H1 (cell line): ENCODE measurements at regions not wholly inside any gene's neighbourhood (a gene's known extent, or its start where the extent isn't known, plus 50 kb on each side); places are given as distances from the start of the nearest gene placed in this dataset.

ENCODE experiments used
- CTCF ChIA-PET: fragments of 300-600 bp; sonication (Branson Sonifier 250); formaldehyde crosslinking; loops from one replicate; lab custom pipeline; 2021; ENCODE audit not compliant: partially characterized antibody; lab: Charles Lee
- POLR2A ChIA-PET: fragments of 300-600 bp; sonication (Branson Sonifier 250); formaldehyde crosslinking; loops from one replicate; lab custom pipeline; 2021; ENCODE audit warnings: inconsistent platforms; ENCODE audit not compliant: partially characterized antibody; lab: Charles Lee
- DNase-seq, 2 experiments: peaks; one replicate each; pipeline versions ENCODE4 v3.0.0 to v3.0.0-alpha.2; 2010 to 2022; ENCODE audit warnings: low spot score in 2 of 2, low read depth in 1 of 2, mixed read lengths in 1 of 2
- FAIRE-seq: peaks from 2 replicates; lab custom pipeline; 2011; peaks lifted over from hg19 to GRCh38; lab: Jason Lieb, UNC
- H2AFZ ChIP-seq: 2 replicates; pipeline ENCODE4 v1.8.1; 2012; ENCODE audit warnings: low read length, inconsistent platforms
- H2AK5ac ChIP-seq: 2 replicates; pipeline ENCODE4 v1.6.1; 2013; ENCODE audit warnings: low read depth, low read length
- H2BK120ac ChIP-seq: replicated peaks from 2 replicates; pipeline ENCODE3; 2013; ENCODE audit warnings: low read depth, low read length, inconsistent platforms
- H2BK12ac ChIP-seq: 2 replicates; pipeline ENCODE4 v1.6.1; 2013; ENCODE audit warnings: low read depth, low read length
- H2BK15ac ChIP-seq: 2 replicates; pipeline ENCODE4 v1.6.1; 2013; ENCODE audit warnings: low read length
- H2BK20ac ChIP-seq: 2 replicates; pipeline ENCODE4 v1.6.1; 2013; ENCODE audit warnings: low read length
- H2BK5ac ChIP-seq: 2 replicates; pipeline ENCODE4 v1.6.1; 2013; ENCODE audit warnings: low read depth, low read length
- H3K14ac ChIP-seq: 2 replicates; pipeline ENCODE4 v1.6.1; 2013; ENCODE audit warnings: inconsistent platforms; ENCODE audit not compliant: insufficient read length
- H3K18ac ChIP-seq: 2 replicates; pipeline ENCODE4 v1.6.1; 2013; ENCODE audit warnings: low read length; ENCODE audit errors: extremely low read depth
- H3K23ac ChIP-seq: 2 replicates; pipeline ENCODE4 v1.6.1; 2013; ENCODE audit warnings: inconsistent platforms; ENCODE audit not compliant: insufficient read length
- H3K23me2 ChIP-seq: 2 replicates; pipeline ENCODE4 v1.6.1; 2013; ENCODE audit warnings: low read depth, low read length
- H3K27ac ChIP-seq: 2 replicates; pipeline ENCODE4 v1.6.1; 2011; ENCODE audit warnings: low read depth, low read length, inconsistent platforms
- H3K27me3 ChIP-seq, 4 experiments: replicated peaks in 1 of 4; 1 replicate in 1 of 4; 2 replicates in 3 of 4; pipeline versions ENCODE4 v1.6.1 to v1.8.1; 2011 to 2013; ENCODE audit warnings: low read length in 3 of 4, mild to moderate bottlenecking in 3 of 4, inconsistent platforms in 2 of 4, mixed read lengths in 2 of 4, moderate library complexity in 1 of 4; ENCODE audit not compliant: control insufficient read depth in 3 of 4, insufficient read depth in 3 of 4; ENCODE audit errors: extremely low read depth in 1 of 4
- H3K36me3 ChIP-seq, 4 experiments: 2 replicates each; pipeline versions ENCODE4 v1.6.1 to v1.8.1; 2011 to 2013; ENCODE audit warnings: mild to moderate bottlenecking in 4 of 4, low read length in 3 of 4, moderate library complexity in 2 of 4, control low read depth in 1 of 4, inconsistent platforms in 1 of 4; ENCODE audit not compliant: insufficient read depth in 4 of 4, control insufficient read depth in 2 of 4
- H3K4ac ChIP-seq: replicated peaks from 2 replicates; pipeline ENCODE3; 2013; ENCODE audit warnings: low read length, low read depth, mixed read lengths, inconsistent platforms; ENCODE audit not compliant: insufficient read length
- H3K4me1 ChIP-seq, 4 experiments: replicated peaks in 1 of 4; 1 replicate in 1 of 4; 2 replicates in 3 of 4; pipeline versions ENCODE4 v1.6.1 to v1.8.1; 2011 to 2013; ENCODE audit warnings: low read length in 3 of 4, inconsistent platforms in 2 of 4, mixed read lengths in 1 of 4; ENCODE audit not compliant: insufficient read depth in 4 of 4, control insufficient read depth in 3 of 4
- H3K4me2 ChIP-seq, 2 experiments: 2 replicates each; pipeline versions ENCODE4 v1.6.1 to v1.8.1; 2011 to 2013; ENCODE audit warnings: low read depth in 2 of 2, low read length in 2 of 2, control low read depth in 1 of 2, inconsistent platforms in 1 of 2, mild to moderate bottlenecking in 1 of 2; ENCODE audit not compliant: insufficient read depth in 1 of 2
- H3K4me3 ChIP-seq, 4 experiments: fragments of 200-600, 300-600 bp in 1 of 4; sonication (generic), shearing (Covaris generic), sonication (Bioruptor Twin) in 1 of 4; 2 replicates each; pipeline versions ENCODE4 v1.5.1 to v1.8.1; 2011 to 2016; ENCODE audit warnings: low read length in 4 of 4, low read depth in 3 of 4, control low read depth in 2 of 4, inconsistent platforms in 2 of 4, mild to moderate bottlenecking in 2 of 4, mixed read lengths in 1 of 4, moderate library complexity in 1 of 4; ENCODE audit not compliant: insufficient read depth in 2 of 4; ENCODE audit errors: extremely low read depth in 1 of 4
- H3K56ac ChIP-seq: replicated peaks from 2 replicates; pipeline ENCODE3; 2013; ENCODE audit warnings: low read depth, mild to moderate bottlenecking, mixed read lengths, low read length, inconsistent platforms; ENCODE audit not compliant: insufficient read length
- H3K79me1 ChIP-seq: 2 replicates; pipeline ENCODE4 v1.6.1; 2013; ENCODE audit warnings: low read depth, low read length, control low read depth
- H3K79me2 ChIP-seq, 2 experiments: 2 replicates each; pipeline versions ENCODE4 v1.6.1 to v1.8.1; 2012 to 2013; ENCODE audit warnings: low read length in 2 of 2, mild to moderate bottlenecking in 2 of 2, inconsistent platforms in 1 of 2; ENCODE audit not compliant: insufficient read depth in 2 of 2, control insufficient read depth in 1 of 2
- H3K9ac ChIP-seq, 4 experiments: replicated peaks in 1 of 4; 1 replicate in 1 of 4; 2 replicates in 3 of 4; pipeline versions ENCODE4 v1.6.1 to v1.8.1; 2011 to 2013; ENCODE audit warnings: low read depth in 3 of 4, low read length in 3 of 4, control low read depth in 2 of 4, mild to moderate bottlenecking in 2 of 4, moderate library complexity in 2 of 4, inconsistent platforms in 1 of 4; ENCODE audit errors: extremely low read depth in 1 of 4
- H3K9me3 ChIP-seq, 2 experiments: 2 replicates each; pipeline versions ENCODE4 v1.6.1 to v1.8.1; 2012 to 2013; ENCODE audit warnings: mild to moderate bottlenecking in 2 of 2, moderate library complexity in 2 of 2, control low read depth in 1 of 2, inconsistent platforms in 1 of 2, low read depth in 1 of 2, low read length in 1 of 2, mixed read lengths in 1 of 2; ENCODE audit not compliant: insufficient read depth in 2 of 2
- H4K20me1 ChIP-seq, 2 experiments: replicated peaks in 1 of 2; 2 replicates each; pipeline versions ENCODE3 to v1.8.1; 2011 to 2013; ENCODE audit warnings: inconsistent platforms in 2 of 2, low read length in 2 of 2, mild to moderate bottlenecking in 1 of 2; ENCODE audit not compliant: insufficient read depth in 2 of 2, control insufficient read depth in 1 of 2
- H4K5ac ChIP-seq: 2 replicates; pipeline ENCODE4 v1.6.1; 2013; ENCODE audit warnings: low read length, low read depth, mixed read lengths, inconsistent platforms; ENCODE audit not compliant: insufficient read length
- H4K8ac ChIP-seq: 2 replicates; pipeline ENCODE4 v1.8.0; 2013; ENCODE audit warnings: mild to moderate bottlenecking, moderate library complexity, low read length, inconsistent platforms; ENCODE audit not compliant: insufficient read depth; ENCODE audit errors: extremely low read depth
- H4K91ac ChIP-seq: replicated peaks from 2 replicates; pipeline ENCODE3; 2013; ENCODE audit warnings: low read length, mixed read lengths, inconsistent platforms; ENCODE audit not compliant: insufficient read length
- ASH2L ChIP-seq: fragments of 200-600, 300-600 bp; sonication (generic); IDR thresholded peaks from one replicate; pipeline ENCODE4 v1.7.1; 2017; ENCODE audit warnings: low read length
- BACH1 ChIP-seq: IDR thresholded peaks from 2 replicates; pipeline ENCODE4 v1.6.1; 2012; ENCODE audit warnings: low read length, improper control_type of control experiment
- BRCA1 ChIP-seq: IDR thresholded peaks from 2 replicates; pipeline ENCODE4 v1.6.1; 2012; ENCODE audit warnings: low read depth, low read length, improper control_type of control experiment
- CBX8 ChIP-seq: fragments of 300-800, 300-1000 bp; sonication (generic); IDR thresholded peaks from 2 replicates; pipeline ENCODE4 v1.7.1; 2016; ENCODE audit warnings: low read depth, low read length, borderline replicate concordance
- GTF2F1 ChIP-seq: IDR thresholded peaks from 2 replicates; pipeline ENCODE4 v1.6.1; 2012; ENCODE audit warnings: low read depth, low read length, improper control_type of control experiment, borderline replicate concordance
- KDM4A ChIP-seq: IDR thresholded peaks from one replicate; pipeline ENCODE4 v1.7.1; 2012; ENCODE audit warnings: low read depth, mild to moderate bottlenecking, moderate library complexity, low read length, inconsistent platforms; ENCODE audit not compliant: severe bottlenecking
- NRF1 ChIP-seq: IDR thresholded peaks from 2 replicates; pipeline ENCODE4 v1.6.1; 2011; ENCODE audit warnings: mild to moderate bottlenecking, low read depth, low read length, improper control_type of control experiment
- RNF2 ChIP-seq: fragments of 200-900, 300-1000 bp; sonication (generic); IDR thresholded peaks from 2 replicates; pipeline ENCODE4 v1.7.1; 2016; ENCODE audit warnings: borderline replicate concordance, low read depth, mild to moderate bottlenecking, antibody characterized with exemption, low read length; ENCODE audit not compliant: poor library complexity, severe bottlenecking; ENCODE audit errors: missing control alignments
- SP4 ChIP-seq: IDR thresholded peaks from 2 replicates; pipeline ENCODE4 v1.6.1; 2012; ENCODE audit warnings: low read length, inconsistent platforms
- SRF ChIP-seq: IDR thresholded peaks from 2 replicates; pipeline ENCODE4 v1.6.1; 2011; ENCODE audit warnings: mild to moderate bottlenecking, low read depth, low read length, moderate library complexity
- SUZ12 ChIP-seq: fragments of 200-600 bp; sonication (generic); IDR thresholded peaks from 2 replicates; pipeline ENCODE4 v1.6.1; 2012; ENCODE audit warnings: mild to moderate bottlenecking, inconsistent platforms, low read length, moderate library complexity, mixed read lengths
- ZNF274 ChIP-seq: IDR thresholded peaks from 2 replicates; pipeline ENCODE4 v1.7.0; 2012; ENCODE audit warnings: low read length, borderline replicate concordance; ENCODE audit errors: extremely low read depth
- WGBS, 2 experiments: shearing (Covaris generic) in 1 of 2; methylation state at CpG; one replicate each; pipeline versions ENCODE4 v1.1.6 to v1.1.7; 2013 to 2015; ENCODE audit warnings: low lambda C conversion rate in 2 of 2, mixed read lengths in 2 of 2, inconsistent platforms in 1 of 2, low coverage in 1 of 2, missing lambda C conversion rate in 1 of 2; ENCODE audit not compliant: insufficient replicate concordance in 2 of 2, insufficient coverage in 1 of 2, insufficient read length in 1 of 2; ENCODE audit errors: extremely low coverage in 1 of 2, missing lambda C conversion rate in 1 of 2; 5-methylcytosine and 5-hydroxymethylcytosine counted together

DNA sequence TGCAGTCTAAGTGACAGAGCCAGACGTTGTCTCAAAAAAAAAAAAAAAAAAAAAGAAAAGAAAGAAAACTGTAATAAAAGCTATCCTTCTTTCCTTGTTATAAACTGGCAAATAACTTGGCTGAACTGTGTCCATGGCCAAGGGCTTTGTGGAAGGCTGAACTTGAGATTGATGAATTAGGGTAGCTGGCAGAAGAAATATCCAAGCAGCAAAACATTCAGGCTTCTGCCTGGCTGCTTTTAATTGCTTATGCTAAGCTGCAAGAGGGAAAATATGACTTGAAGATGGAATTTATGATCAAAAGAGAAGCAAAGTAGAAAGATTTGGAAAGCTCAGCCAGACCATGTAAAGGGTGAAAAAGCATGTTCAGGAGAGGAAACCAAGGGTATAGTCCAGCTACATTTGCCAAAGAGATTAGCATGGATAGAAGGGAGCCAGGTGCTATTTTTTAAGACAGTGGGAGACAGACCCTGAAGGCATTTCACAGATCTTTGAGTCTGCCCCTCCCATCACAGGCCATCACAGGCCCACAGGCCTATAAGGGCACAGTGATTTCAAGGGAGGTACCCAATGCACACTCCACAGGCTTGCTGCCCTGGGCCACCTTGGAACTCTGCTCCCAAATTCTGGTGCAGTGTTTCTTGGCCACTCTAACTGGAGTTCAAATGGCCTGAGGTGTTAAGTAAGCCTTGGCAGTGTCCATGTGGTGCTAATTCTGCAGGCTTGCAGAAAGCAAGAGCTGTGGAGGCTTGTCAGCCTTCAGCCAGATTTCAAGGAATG lies 226.0 kb downstream of the AEBP2 start:
- H3K4me1 ChIP-seq, result peaks cover 0 to 3% (median 0%) of the 10 kb centered on the region in 4 experiments; a peak in 1 of 7 replicates
- ChIA-PET CTCF (interaction anchor here (0.6 kb wide), 1 partner anchor 92 kb away, joined by 3 read pairs; no protein-coding TSS in a partner anchor), POLR2A (interaction anchor here (0.6 kb wide), 1 partner anchor 808 kb away, joined by 3 read pairs; no protein-coding TSS in a partner anchor)
- H3K4me3 ChIP-seq, result no peak overlapping the region
- H3K23me2 ChIP-seq, result no peaks in the 10 kb centered on the region
- WGBS, 2 experiments, result 75% methylated on average over 1 of the region's 1 CpG; no CpG with 5 or more reads in 1 of the 2 experiments
- no peak for DNase-seq
- H3K27me3 ChIP-seq, result no peaks in the 10 kb centered on the region
- no peak overlapping the region for H3K4ac ChIP-seq
- no peaks in the 10 kb centered on the region for H3K36me3 ChIP-seq
- no peaks in the 10 kb centered on the region for H3K9me3 ChIP-seq
- H2BK12ac ChIP-seq, result no peak overlapping the region
- H4K5ac ChIP-seq, result no peak overlapping the region
- no peaks in the 10 kb centered on the region for H3K79me1 ChIP-seq
- H3K27ac ChIP-seq, result no peak overlapping the region
- H2AFZ ChIP-seq, result no peak overlapping the region
- no peak for FAIRE-seq
- H2BK15ac ChIP-seq, result no peak overlapping the region
- H3K56ac ChIP-seq, result no peak overlapping the region
- H3K9ac ChIP-seq, result no peak overlapping the region
- no peak overlapping the region for H3K14ac ChIP-seq
- no peaks in the 10 kb centered on the region for H3K79me2 ChIP-seq
- no peak overlapping the region for H2BK120ac ChIP-seq
- no peaks in the 10 kb centered on the region for H4K20me1 ChIP-seq
- no peak overlapping the region for H3K23ac ChIP-seq
- H2AK5ac ChIP-seq, result no peak overlapping the region
- no peak overlapping the region for H4K8ac ChIP-seq
- no peak overlapping the region for H3K18ac ChIP-seq
- H3K4me2 ChIP-seq, result no peak overlapping the region
- no peak overlapping the region for H2BK5ac ChIP-seq
- no peak overlapping the region for H4K91ac ChIP-seq
- no peak overlapping the region for H2BK20ac ChIP-seq
- TF ChIP-seq GTF2F1 (no peak), SRF (no peak), CBX8 (no peak), BRCA1 (no peak), ZNF274 (no peak), RNF2 (no peak), NRF1 (no peak), KDM4A (no peak), SP4 (no peak), BACH1 (no peak), ASH2L (no peak), SUZ12 (no peak)
